ENCODE measurements at regions not wholly inside any gene's neighbourhood (a gene's known extent, or its start where the extent isn't known, plus 50 kb on each side); places are given as distances from the start of the nearest gene placed in this dataset.

- no peaks in the 10 kb centered on the region for H3K9me2 ChIP-seq
- CTCF ChIA-PET: no interaction called here
These were observed 259.6 kb downstream of the IGSF11 start for GRCh38 chr3:118775021-118775420.

GRCh38 chr3:118778201-118778600 is 256.4 kb downstream of the IGSF11 start:
- H3K4me3 ChIP-seq (ENCODE audit: low read depth in 2 of 2, low read length in 1 of 2): no peak overlapping the region
- no peaks in the 10 kb centered on the region for H3K79me2 ChIP-seq (ENCODE audit: insufficient read depth)
- H3K27me3 ChIP-seq (ENCODE audit: insufficient read depth): no peaks in the 10 kb centered on the region
- H4K20me1 ChIP-seq (ENCODE audit: insufficient read depth): no peaks in the 10 kb centered on the region
- no peaks in the 10 kb centered on the region for H3K36me3 ChIP-seq (replicated peaks in 1 of 2; ENCODE audit: control insufficient read depth in 1 of 2, insufficient read depth in 2 of 2, low read length in 1 of 2)
- no peak overlapping the region for H3K9ac ChIP-seq
- no peaks in the 10 kb centered on the region for H3K9me3 ChIP-seq
- H2AFZ ChIP-seq (ENCODE audit: low read depth): no peak overlapping the region
- ChIA-PET POLR2A (no interaction called here), CTCF (no interaction called here)
- 26% methylated on average over 4 of the region's 4 CpGs for WGBS (ENCODE audit: low lambda C conversion rate)
- no peak for DNase-seq
- H3K9me2 ChIP-seq: no peaks in the 10 kb centered on the region
- H3K4me2 ChIP-seq: no peak overlapping the region
- H3F3A ChIP-seq (replicated peaks; ENCODE audit: insufficient read depth): no peaks in the 10 kb centered on the region
- no peaks in the 10 kb centered on the region for H3K4me1 ChIP-seq (ENCODE audit: control insufficient read depth in 1 of 2, insufficient read depth in 2 of 2, low read depth in 1 of 2, low read length in 1 of 2)
- H3K27ac ChIP-seq (ENCODE audit: low read depth in 2 of 2, low read length in 1 of 2): no peak overlapping the region
- TF ChIP-seq, protein P1, sequence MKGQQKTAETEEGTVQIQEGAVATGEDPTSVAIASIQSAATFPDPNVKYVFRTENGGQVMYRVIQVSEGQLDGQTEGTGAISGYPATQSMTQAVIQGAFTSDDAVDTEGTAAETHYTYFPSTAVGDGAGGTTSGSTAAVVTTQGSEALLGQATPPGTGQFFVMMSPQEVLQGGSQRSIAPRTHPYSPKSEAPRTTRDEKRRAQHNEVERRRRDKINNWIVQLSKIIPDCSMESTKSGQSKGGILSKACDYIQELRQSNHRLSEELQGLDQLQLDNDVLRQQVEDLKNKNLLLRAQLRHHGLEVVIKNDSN (IDR thresholded peaks at IDR 0.05; ENCODE audit: borderline replicate concordance, low read depth): no peak
- no peak for TF ChIP-seq TEAD4 (IDR thresholded peaks at IDR 0.05; ENCODE audit: borderline replicate concordance, insufficient read depth)
- no peak for TF ChIP-seq FOXJ3 (CRISPR knock-in tag; IDR thresholded peaks at IDR 0.05)
- no peak for TF ChIP-seq IRF3 (IDR thresholded peaks at IDR 0.05; ENCODE audit: low read depth, low read length)
- no peak for TF ChIP-seq RXRA (IDR thresholded peaks at IDR 0.05; ENCODE audit: borderline replicate concordance, low read depth)
- TF ChIP-seq SMC3 (IDR thresholded peaks at IDR 0.05; ENCODE audit: low read depth, low read length): no peak
- no peak for TF ChIP-seq JUND (IDR thresholded peaks at IDR 0.05)
- no peak for TF ChIP-seq ELF1 (IDR thresholded peaks at IDR 0.05)
- TF ChIP-seq MEF2A (IDR thresholded peaks at IDR 0.05; ENCODE audit: borderline replicate concordance, low read depth): no peak
- no peak for TF ChIP-seq RCOR1 (IDR thresholded peaks at IDR 0.05; ENCODE audit: low read length)
- TF ChIP-seq EZH2phosphoT487 (IDR thresholded peaks at IDR 0.05; ENCODE audit: borderline replicate concordance, low read depth): no peak
- no peak for TF ChIP-seq RAD21 (IDR thresholded peaks at IDR 0.05; ENCODE audit: low read length)

More at GRCh38 chr3:118775021-118775420, 259.6 kb downstream of the IGSF11 start:
- H3K9me3 ChIP-seq: no peaks in the 10 kb centered on the region
- no peak overlapping the region for H3K27ac ChIP-seq (ENCODE audit: low read depth in 2 of 2, low read length in 1 of 2)
- H3K36me3 ChIP-seq (replicated peaks in 1 of 2; ENCODE audit: control insufficient read depth in 1 of 2, insufficient read depth in 2 of 2, low read length in 1 of 2): no peaks in the 10 kb centered on the region
- no peaks in the 10 kb centered on the region for H3K79me2 ChIP-seq (ENCODE audit: insufficient read depth)
- no peaks in the 10 kb centered on the region for H3F3A ChIP-seq (replicated peaks; ENCODE audit: insufficient read depth)
- TF ChIP-seq EZH2phosphoT487 (IDR thresholded peaks at IDR 0.05; ENCODE audit: borderline replicate concordance, low read depth): no peak
- no peak for TF ChIP-seq FOXJ3 (CRISPR knock-in tag; IDR thresholded peaks at IDR 0.05)
- no peak for TF ChIP-seq TAF1 (IDR thresholded peaks at IDR 0.05; ENCODE audit: borderline replicate concordance, low read depth, low read length)
- TF ChIP-seq, protein P2, sequence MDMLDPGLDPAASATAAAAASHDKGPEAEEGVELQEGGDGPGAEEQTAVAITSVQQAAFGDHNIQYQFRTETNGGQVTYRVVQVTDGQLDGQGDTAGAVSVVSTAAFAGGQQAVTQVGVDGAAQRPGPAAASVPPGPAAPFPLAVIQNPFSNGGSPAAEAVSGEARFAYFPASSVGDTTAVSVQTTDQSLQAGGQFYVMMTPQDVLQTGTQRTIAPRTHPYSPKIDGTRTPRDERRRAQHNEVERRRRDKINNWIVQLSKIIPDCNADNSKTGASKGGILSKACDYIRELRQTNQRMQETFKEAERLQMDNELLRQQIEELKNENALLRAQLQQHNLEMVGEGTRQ (IDR thresholded peaks at IDR 0.05; ENCODE audit: borderline replicate concordance, low read depth, low read length): no peak
- no peak for TF ChIP-seq SIN3A (IDR thresholded peaks at IDR 0.05; ENCODE audit: borderline replicate concordance, low read depth, low read length)
- TF ChIP-seq, protein P3, sequence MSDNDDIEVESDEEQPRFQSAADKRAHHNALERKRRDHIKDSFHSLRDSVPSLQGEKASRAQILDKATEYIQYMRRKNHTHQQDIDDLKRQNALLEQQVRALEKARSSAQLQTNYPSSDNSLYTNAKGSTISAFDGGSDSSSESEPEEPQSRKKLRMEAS (IDR thresholded peaks at IDR 0.05; ENCODE audit: low read depth): no peak
- TF ChIP-seq RCOR1 (IDR thresholded peaks at IDR 0.05; ENCODE audit: low read length): no peak
- TF ChIP-seq, protein P4, sequence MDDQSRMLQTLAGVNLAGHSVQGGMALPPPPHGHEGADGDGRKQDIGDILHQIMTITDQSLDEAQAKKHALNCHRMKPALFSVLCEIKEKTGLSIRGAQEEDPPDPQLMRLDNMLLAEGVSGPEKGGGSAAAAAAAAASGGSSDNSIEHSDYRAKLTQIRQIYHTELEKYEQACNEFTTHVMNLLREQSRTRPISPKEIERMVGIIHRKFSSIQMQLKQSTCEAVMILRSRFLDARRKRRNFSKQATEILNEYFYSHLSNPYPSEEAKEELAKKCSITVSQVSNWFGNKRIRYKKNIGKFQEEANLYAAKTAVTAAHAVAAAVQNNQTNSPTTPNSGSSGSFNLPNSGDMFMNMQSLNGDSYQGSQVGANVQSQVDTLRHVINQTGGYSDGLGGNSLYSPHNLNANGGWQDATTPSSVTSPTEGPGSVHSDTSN (IDR thresholded peaks at IDR 0.05): no peak
- TF ChIP-seq, protein P5, sequence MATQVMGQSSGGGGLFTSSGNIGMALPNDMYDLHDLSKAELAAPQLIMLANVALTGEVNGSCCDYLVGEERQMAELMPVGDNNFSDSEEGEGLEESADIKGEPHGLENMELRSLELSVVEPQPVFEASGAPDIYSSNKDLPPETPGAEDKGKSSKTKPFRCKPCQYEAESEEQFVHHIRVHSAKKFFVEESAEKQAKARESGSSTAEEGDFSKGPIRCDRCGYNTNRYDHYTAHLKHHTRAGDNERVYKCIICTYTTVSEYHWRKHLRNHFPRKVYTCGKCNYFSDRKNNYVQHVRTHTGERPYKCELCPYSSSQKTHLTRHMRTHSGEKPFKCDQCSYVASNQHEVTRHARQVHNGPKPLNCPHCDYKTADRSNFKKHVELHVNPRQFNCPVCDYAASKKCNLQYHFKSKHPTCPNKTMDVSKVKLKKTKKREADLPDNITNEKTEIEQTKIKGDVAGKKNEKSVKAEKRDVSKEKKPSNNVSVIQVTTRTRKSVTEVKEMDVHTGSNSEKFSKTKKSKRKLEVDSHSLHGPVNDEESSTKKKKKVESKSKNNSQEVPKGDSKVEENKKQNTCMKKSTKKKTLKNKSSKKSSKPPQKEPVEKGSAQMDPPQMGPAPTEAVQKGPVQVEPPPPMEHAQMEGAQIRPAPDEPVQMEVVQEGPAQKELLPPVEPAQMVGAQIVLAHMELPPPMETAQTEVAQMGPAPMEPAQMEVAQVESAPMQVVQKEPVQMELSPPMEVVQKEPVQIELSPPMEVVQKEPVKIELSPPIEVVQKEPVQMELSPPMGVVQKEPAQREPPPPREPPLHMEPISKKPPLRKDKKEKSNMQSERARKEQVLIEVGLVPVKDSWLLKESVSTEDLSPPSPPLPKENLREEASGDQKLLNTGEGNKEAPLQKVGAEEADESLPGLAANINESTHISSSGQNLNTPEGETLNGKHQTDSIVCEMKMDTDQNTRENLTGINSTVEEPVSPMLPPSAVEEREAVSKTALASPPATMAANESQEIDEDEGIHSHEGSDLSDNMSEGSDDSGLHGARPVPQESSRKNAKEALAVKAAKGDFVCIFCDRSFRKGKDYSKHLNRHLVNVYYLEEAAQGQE (IDR thresholded peaks at IDR 0.05; ENCODE audit: low read depth, low read length): no peak
- TF ChIP-seq TCF12 (IDR thresholded peaks at IDR 0.05): no peak
- no peak for TF ChIP-seq TEAD4 (IDR thresholded peaks at IDR 0.05; ENCODE audit: borderline replicate concordance, insufficient read depth)
- no peak for TF ChIP-seq ELF1 (IDR thresholded peaks at IDR 0.05)
- H2AFZ ChIP-seq (ENCODE audit: low read depth): no peak overlapping the region
- H3K4me3 ChIP-seq (ENCODE audit: low read depth in 2 of 2, low read length in 1 of 2): no peak overlapping the region
- H3K9ac ChIP-seq: no peak overlapping the region
- no peak overlapping the region for H3K4me2 ChIP-seq
- POLR2A ChIA-PET: no interaction called here
- H4K20me1 ChIP-seq (ENCODE audit: insufficient read depth): no peaks in the 10 kb centered on the region
- H3K4me1 ChIP-seq (ENCODE audit: control insufficient read depth in 1 of 2, insufficient read depth in 2 of 2, low read depth in 1 of 2, low read length in 1 of 2): no peaks in the 10 kb centered on the region
- DNase-seq: no peak
- H3K27me3 ChIP-seq (ENCODE audit: insufficient read depth): no peaks in the 10 kb centered on the region
